ENCODE measurements at regions not wholly inside any gene's neighbourhood (a gene's known extent, or its start where the extent isn't known, plus 50 kb on each side); places are given as distances from the start of the nearest gene placed in this dataset.

DNA sequence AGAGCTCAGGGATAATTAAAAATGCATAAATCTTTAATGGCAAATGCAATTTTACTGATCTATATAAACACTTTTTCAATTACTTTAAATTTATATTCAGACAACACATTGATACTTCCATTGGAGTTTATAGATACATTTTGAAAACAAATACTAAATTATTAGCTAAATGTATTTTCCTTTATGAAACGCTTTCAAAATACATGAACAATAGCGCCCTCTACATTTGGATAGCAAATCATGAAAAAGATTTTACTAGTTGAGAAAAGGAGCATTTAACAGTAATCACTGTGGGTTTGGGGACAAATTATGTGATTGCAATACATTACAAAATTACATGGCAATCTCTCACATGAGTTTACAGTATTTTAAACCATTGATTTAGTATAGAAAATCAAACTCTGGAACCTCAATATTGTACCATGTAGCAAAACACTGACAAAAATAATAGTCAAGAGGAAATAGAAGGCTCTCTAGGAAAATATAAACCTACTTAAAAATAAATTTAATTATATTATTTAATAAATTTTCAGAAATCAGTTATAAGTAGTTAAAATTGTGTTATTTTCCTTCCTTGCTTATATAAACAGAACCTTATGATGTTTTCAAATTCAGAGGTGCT, 207.9 kb downstream of the ZIC1 start:
- H3K27ac Mint-ChIP-seq, result no peak overlapping the region
- no peak for DNase-seq
- no peak overlapping the region for H3K4me3 Mint-ChIP-seq
- ChIA-PET POLR2A (no interaction called here), CTCF (no interaction called here)
- no peaks in the 10 kb centered on the region for H3K9me3 Mint-ChIP-seq
- H3K36me3 Mint-ChIP-seq (ENCODE audit: low read depth), result no peaks in the 10 kb centered on the region
- H3K4me1 Mint-ChIP-seq, result no peaks in the 10 kb centered on the region
- no peaks in the 10 kb centered on the region for H3K27me3 Mint-ChIP-seq

DNA sequence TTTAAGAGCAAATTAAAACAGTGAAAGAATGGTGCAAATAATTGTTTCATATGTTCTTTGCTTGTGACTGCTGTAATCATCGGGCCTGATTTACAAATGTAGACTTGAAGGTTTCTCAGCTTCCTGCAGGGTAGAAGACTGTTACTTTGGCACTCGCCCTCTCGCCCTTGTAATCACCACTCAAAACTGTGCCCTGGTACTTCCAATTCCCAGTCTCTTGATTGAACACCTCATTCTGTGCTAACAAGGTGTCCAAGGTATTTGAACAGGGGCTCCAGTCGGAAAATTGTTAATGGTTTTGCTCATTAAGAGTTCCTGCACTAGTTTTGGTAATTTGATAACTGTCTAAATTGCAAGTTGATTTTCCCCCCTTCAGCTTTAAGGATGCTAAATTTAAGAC, 209.5 kb downstream of the ZIC1 start:
- H3K9me3 Mint-ChIP-seq, result no peaks in the 10 kb centered on the region
- no peak overlapping the region for H3K4me3 Mint-ChIP-seq
- no peaks in the 10 kb centered on the region for H3K4me1 Mint-ChIP-seq
- no peaks in the 10 kb centered on the region for H3K27me3 Mint-ChIP-seq
- no peak for DNase-seq
- CTCF ChIA-PET, result no interaction called here
- POLR2A ChIA-PET, result no interaction called here
- H3K36me3 Mint-ChIP-seq (ENCODE audit: low read depth), result no peaks in the 10 kb centered on the region
- H3K27ac Mint-ChIP-seq, result no peak overlapping the region

DNA sequence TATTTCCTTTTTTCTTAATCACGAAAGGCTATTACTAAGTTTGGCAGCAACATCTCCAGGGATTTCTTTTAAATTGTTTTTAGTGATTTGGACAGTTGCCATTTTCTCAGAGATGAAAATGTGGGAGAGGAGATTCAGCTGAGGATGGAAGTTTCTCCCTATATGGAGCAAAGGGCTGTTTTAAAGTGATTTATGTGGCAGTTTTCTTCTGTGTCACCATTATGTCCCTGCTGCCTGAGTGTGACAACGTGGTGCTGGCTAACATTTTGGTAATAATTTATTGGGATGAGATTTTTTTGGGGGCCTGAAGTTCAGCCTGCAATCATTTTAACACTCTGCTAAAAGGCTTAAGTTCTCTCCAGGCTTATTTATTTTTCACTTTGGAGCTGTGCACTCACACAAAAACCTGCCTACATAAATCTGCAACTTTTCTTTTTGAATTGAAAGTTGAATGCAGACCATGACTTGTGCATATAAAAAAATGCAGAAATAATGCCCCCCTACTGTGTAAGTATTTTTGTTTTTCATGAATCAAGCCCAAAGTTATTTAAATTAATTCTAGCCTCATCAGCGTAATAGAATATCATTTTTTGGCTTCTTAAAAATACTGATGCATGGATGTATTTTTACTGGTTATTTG, 210.9 kb downstream of the ZIC1 start:
- Mint-ChIP-seq H3K9me3 (no peaks in the 10 kb centered on the region), H3K27me3 (no peaks in the 10 kb centered on the region), H3K4me1 (no peaks in the 10 kb centered on the region), H3K27ac (no peak overlapping the region), H3K36me3 (ENCODE audit: low read depth) (no peaks in the 10 kb centered on the region), H3K4me3 (no peak overlapping the region)
- CTCF ChIA-PET, result no interaction called here
- POLR2A ChIA-PET, result no interaction called here
- DNase-seq, result no peak

DNA sequence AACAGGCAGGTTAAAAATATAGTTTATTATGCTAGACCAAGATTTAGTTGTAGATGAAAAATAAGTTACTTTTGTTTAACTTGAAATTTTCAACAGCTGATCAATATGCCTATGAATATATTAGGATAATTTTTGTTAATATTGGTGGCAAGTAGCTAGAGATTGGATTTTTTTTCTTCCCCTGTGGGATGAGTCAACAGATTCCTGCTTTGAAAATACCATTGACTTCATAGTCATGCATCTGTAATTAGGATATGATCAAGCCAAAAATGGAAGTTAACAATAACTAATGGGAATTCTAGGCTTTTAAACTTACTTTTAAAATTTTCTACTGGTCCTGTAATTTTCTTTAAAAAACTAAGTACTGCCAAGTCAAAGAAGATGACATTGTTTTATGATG, 211.7 kb downstream of the ZIC1 start:
- no peaks in the 10 kb centered on the region for H3K9me3 Mint-ChIP-seq
- CTCF ChIA-PET, result no interaction called here
- H3K27ac Mint-ChIP-seq, result no peak overlapping the region
- H3K4me3 Mint-ChIP-seq, result no peak overlapping the region
- H3K4me1 Mint-ChIP-seq, result no peaks in the 10 kb centered on the region
- no peak for DNase-seq
- H3K36me3 Mint-ChIP-seq (ENCODE audit: low read depth), result no peaks in the 10 kb centered on the region
- H3K27me3 Mint-ChIP-seq, result no peaks in the 10 kb centered on the region
- POLR2A ChIA-PET, result no interaction called here

DNA sequence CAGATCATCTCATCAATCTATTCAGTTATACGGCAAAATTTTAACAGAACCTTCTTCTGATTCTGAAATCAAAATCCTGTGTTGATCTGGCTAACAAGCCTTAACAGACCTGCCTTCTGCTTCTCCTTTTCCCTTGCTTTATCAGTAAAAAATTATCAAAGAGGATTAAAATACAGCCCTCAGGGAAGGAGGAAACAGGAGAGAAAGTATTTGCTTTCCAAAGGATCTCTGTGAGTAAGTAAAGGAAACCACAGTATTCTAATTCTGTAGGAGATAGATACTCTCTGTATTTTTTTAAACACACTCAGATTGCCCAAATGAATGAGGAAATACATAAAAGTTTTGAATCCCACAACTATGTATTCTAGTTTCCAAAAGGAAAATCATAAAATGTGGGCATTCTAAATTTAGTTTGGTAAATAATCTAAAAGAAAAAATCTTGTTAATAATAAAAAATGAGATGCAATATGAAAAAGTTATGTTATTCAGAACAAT, 221.8 kb downstream of the ZIC1 start:
- ChIA-PET CTCF (no interaction called here), POLR2A (no interaction called here)
- no peaks in the 10 kb centered on the region for H3K27me3 Mint-ChIP-seq
- H3K9me3 Mint-ChIP-seq, result peaks cover 10% of the 10 kb centered on the region
- H3K36me3 Mint-ChIP-seq (ENCODE audit: low read depth), result no peaks in the 10 kb centered on the region
- H3K27ac Mint-ChIP-seq, result no peak overlapping the region
- no peak overlapping the region for H3K4me3 Mint-ChIP-seq
- H3K4me1 Mint-ChIP-seq, result no peaks in the 10 kb centered on the region
- DNase-seq, result no peak

DNA sequence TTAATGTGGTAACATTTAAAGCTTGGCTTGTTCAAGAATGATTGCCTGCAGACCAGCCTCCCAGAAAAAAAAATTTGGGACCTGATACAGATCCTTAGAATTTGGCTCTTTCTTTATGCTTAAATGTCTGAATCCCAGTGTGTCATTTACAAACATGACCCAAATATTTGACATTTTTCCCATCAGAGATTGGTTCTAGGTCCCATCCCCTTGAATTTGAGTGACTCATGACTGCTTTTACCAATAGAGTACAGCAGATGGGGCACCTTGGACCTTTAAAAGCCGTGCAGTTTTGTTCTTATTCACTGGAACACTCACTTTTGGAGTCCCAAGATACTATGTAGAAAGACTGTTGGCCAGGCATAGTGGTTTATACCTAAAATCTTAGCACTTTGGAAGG, 231.6 kb downstream of the ZIC1 start:
- ChIA-PET POLR2A (no interaction called here), CTCF (no interaction called here)
- Mint-ChIP-seq H3K4me1 (no peaks in the 10 kb centered on the region), H3K9me3 (peaks cover 3% of the 10 kb centered on the region), H3K36me3 (ENCODE audit: low read depth) (no peaks in the 10 kb centered on the region), H3K27me3 (no peaks in the 10 kb centered on the region), H3K4me3 (no peak overlapping the region), H3K27ac (no peak overlapping the region)
- DNase-seq, result no peak

DNA sequence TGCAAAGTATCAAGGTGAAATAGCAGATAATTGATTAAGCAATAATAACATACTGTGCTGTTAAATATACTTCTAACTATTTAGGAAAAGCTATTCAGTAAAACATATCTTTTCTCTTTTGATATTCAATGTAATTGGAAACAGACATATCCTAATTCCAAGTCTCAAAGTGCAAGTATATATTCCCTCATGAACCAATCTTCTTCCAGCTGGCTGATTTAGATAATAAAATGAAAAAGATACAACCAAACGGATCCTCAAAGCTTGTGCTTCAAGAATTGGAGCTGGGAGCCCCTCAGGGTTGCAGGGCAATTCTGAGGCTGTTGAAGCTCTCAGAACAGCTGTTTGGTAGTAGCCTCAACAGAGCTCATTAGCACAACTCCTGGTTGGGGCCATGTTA, 236.6 kb downstream of the ZIC1 start:
- DNase-seq, result no peak
- Mint-ChIP-seq H3K4me3 (no peak overlapping the region), H3K36me3 (ENCODE audit: low read depth) (no peaks in the 10 kb centered on the region), H3K27me3 (no peaks in the 10 kb centered on the region), H3K9me3 (no peaks in the 10 kb centered on the region), H3K27ac (no peak overlapping the region), H3K4me1 (no peaks in the 10 kb centered on the region)
- CTCF ChIA-PET, result no interaction called here
- POLR2A ChIA-PET, result no interaction called here

DNA sequence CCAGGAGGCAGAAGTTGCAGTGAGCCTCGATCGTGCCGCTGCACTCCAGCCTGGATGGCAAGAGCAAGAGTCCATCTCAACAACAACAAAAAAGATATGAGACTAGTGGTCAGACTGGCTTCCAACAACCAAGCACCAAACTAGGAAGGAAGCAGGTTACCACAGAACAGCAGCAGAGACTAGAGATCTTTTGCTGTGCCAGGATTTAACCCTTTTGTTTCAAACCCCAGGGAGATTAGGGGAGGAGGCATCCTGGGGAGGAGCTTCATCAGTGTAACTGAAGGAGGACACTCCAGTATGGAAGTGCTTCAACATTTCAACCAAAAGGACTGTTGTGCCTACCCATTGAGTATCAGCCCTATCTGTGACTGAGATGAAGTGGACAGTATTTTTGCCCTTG, 240.3 kb downstream of the ZIC1 start:
- DNase-seq, result no peak
- Mint-ChIP-seq H3K27ac (no peak overlapping the region), H3K4me1 (no peaks in the 10 kb centered on the region), H3K9me3 (no peaks in the 10 kb centered on the region), H3K27me3 (no peaks in the 10 kb centered on the region), H3K36me3 (ENCODE audit: low read depth) (no peaks in the 10 kb centered on the region), H3K4me3 (no peak overlapping the region)
- ChIA-PET POLR2A (no interaction called here), CTCF (no interaction called here)

DNA sequence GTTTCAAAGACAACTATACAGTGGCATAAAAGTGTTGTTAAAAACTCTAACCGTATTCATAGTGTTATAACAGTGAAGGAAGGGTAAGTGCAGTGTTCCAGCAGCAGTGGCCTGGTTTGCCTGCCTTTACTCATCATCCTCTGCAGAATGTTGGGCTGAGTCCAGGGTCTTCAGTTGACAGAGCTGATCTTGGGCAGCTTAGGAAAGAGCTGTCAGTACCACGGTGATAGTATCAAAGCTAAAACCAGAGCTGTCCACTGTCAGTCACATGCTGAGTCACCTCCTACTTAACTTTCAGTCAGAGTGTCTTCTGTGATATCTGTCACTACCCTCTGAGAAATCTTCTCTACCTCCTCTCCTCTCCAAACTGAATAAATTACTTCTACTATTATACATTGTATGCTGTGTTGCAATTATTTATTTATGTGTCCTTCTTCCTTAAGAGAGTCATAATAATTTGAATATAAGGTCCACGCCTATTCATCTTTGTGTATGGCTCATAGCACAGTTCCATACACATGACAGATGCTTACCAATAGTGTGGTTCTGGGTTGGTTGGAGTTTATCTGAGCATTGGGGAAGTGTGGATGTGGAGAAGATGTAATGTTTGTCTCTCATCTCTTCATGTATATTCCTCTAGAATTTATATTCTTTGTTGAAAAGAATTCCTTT, 242.1 kb downstream of the ZIC1 start:
- no peaks in the 10 kb centered on the region for H3K36me3 Mint-ChIP-seq (ENCODE audit: low read depth)
- no peak overlapping the region for H3K27ac Mint-ChIP-seq
- H3K4me1 Mint-ChIP-seq, result no peaks in the 10 kb centered on the region
- no peak overlapping the region for H3K4me3 Mint-ChIP-seq
- CTCF ChIA-PET, result no interaction called here
- no peaks in the 10 kb centered on the region for H3K9me3 Mint-ChIP-seq
- POLR2A ChIA-PET, result no interaction called here
- no peaks in the 10 kb centered on the region for H3K27me3 Mint-ChIP-seq
- DNase-seq, result no peak

DNA sequence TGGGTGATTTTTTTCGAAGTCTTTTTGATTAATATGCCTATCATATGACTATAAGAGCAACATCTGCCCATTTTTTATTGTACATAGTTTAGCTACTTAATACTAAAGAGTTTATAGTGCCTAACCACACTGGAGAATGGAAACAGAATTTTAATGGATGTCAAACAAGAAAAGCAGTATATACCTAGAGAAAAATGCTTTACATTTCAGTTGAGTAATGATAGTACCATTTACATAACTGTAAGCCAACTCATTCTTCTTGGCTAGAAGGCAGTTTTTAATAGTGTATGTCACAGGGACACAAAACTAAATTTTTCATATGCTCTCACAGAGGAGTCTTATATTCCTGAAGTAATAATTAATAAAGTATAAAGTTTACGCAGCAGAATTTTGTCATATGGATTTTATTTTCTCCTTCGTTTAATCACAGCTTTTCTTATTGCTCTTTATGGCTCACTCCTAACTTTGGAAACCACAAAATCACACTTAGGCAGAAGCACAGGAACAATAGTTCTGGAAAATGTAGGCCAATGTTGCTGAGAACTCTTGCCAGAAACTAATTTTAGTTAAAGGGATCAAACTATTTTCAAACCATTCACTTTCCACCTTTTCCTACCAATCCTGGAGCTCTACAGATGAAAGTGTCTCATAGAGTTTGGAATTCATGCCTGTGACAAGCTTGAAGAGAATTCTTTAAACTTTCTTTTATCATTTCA, 243.6 kb downstream of the ZIC1 start:
- POLR2A ChIA-PET, result no interaction called here
- no peak overlapping the region for H3K27ac Mint-ChIP-seq
- H3K4me1 Mint-ChIP-seq, result no peaks in the 10 kb centered on the region
- no peak overlapping the region for H3K4me3 Mint-ChIP-seq
- CTCF ChIA-PET, result no interaction called here
- H3K9me3 Mint-ChIP-seq, result peaks cover 3% of the 10 kb centered on the region
- no peaks in the 10 kb centered on the region for H3K36me3 Mint-ChIP-seq (ENCODE audit: low read depth)
- DNase-seq, result no peak
- H3K27me3 Mint-ChIP-seq, result no peaks in the 10 kb centered on the region

DNA sequence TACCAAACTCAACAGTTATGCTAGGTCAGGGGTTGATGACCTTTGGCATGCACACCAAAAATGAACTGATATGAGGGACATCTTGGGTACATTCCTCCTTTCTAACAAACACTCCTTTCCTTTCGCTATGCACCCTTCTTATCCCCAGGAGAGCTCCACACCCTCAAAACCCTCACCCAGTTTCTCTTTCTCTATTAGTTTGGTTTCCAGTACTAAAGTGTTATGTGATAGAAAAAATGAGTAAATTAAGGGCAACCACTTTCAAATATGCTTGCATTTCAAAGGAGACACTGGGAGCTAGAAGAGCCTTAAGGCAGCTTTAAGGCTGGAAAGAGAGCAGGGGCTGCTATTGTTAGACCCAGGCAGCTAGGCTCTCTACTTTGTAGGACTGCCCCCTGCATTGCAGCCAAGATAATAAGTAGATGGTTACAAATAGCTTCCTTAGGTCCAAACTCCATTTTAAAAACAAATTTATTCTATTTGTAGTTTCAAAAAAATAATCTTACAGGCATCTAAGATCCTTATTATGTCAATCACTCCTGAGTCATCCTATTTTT, 244.3 kb downstream of the ZIC1 start:
- CTCF ChIA-PET, result no interaction called here
- H3K4me1 Mint-ChIP-seq, result no peaks in the 10 kb centered on the region
- H3K36me3 Mint-ChIP-seq (ENCODE audit: low read depth), result no peaks in the 10 kb centered on the region
- no peaks in the 10 kb centered on the region for H3K27me3 Mint-ChIP-seq
- DNase-seq, result no peak
- POLR2A ChIA-PET, result no interaction called here
- no peak overlapping the region for H3K4me3 Mint-ChIP-seq
- peaks cover 3% of the 10 kb centered on the region for H3K9me3 Mint-ChIP-seq
- H3K27ac Mint-ChIP-seq, result no peak overlapping the region

DNA sequence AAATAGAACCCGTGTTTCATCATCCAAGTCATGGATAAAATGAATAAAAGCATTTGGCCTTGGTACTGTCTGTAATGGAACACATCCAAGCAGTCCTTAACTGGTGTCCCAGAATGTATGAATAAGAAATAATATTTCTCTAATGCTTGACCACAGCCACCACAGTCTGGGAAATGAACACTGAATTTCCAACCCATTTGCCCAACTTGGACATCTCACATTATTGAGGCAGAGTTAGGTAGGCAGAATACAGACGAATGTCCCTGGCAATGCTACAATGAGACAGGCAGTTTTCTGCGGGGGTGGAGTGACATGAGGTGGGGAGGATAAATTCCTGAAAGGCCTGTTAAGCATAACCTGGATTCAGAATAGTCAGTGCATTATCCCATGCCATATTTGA, 245.7 kb downstream of the ZIC1 start:
- CTCF ChIA-PET, result no interaction called here
- Mint-ChIP-seq H3K4me1 (no peaks in the 10 kb centered on the region), H3K4me3 (no peak overlapping the region), H3K36me3 (ENCODE audit: low read depth) (no peaks in the 10 kb centered on the region), H3K27me3 (no peaks in the 10 kb centered on the region), H3K27ac (no peak overlapping the region), H3K9me3 (peaks cover 3% of the 10 kb centered on the region)
- no peak for DNase-seq
- POLR2A ChIA-PET, result no interaction called here

DNA sequence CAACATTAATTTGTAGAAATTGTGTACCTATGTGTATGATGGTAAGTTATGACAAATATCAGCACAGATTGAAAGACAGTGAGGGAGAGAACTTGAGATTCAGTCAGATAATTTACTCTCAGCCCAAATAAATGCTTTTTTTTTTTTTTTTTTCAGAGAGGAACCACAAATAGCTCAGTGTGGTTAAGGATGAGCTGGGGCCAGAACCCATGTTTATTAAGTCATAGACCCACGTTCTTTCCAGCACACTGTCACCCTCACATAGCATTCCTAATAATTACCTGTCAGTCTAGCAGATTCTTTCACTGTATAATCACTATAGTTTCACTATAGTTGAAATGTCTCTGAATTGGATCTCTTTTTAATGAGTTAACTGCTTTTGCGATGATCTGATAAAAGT, 246.1 kb downstream of the ZIC1 start:
- Mint-ChIP-seq H3K4me1 (no peaks in the 10 kb centered on the region), H3K27ac (no peak overlapping the region), H3K27me3 (no peaks in the 10 kb centered on the region), H3K4me3 (no peak overlapping the region), H3K36me3 (ENCODE audit: low read depth) (no peaks in the 10 kb centered on the region), H3K9me3 (peaks cover 3% of the 10 kb centered on the region)
- ChIA-PET CTCF (no interaction called here), POLR2A (no interaction called here)
- no peak for DNase-seq

Measured in activated CD4-positive, alpha-beta memory T cell treated with anti-CD3 and anti-CD28 coated beads, Interleukin-2, amount 10 ng/mL, durations not matched to agents 7 days and 5 days (primary cell).